ENCODE measurements at regions not wholly inside any gene's neighbourhood (a gene's known extent, or its start where the extent isn't known, plus 50 kb on each side); places are given as distances from the start of the nearest gene placed in this dataset.
A peak's percentile ranks its signal among the peaks of the same experiment; 100 is the strongest.

- DNase-seq (ENCODE audit: low read depth in 4 of 4, low spot score in 3 of 4) = no peak
Observed at GRCh38 chr6:133818320-133818719, 70.6 kb upstream of the TCF21 start.

GRCh38 chr6:133820208-133820607 lies 68.7 kb upstream of the TCF21 start:
- no peak for DNase-seq (ENCODE audit: low read depth in 4 of 4, low spot score in 3 of 4)

- no peak for DNase-seq (ENCODE audit: low read depth in 4 of 4, low spot score in 3 of 4)
Observed at GRCh38 chr6:133827766-133828165, 61.1 kb upstream of the TCF21 start.

GRCh38 chr6:133833949-133834359 lies 55.0 kb upstream of the TCF21 start:
- DNase-seq (ENCODE audit: low read depth in 4 of 4, low spot score in 3 of 4) = peak; percentile 65 to 76 (median 66)

GRCh38 chr6:133834472-133835170 lies 54.3 kb upstream of the TCF21 start:
- no peak for DNase-seq (ENCODE audit: low read depth in 4 of 4, low spot score in 3 of 4)

GRCh38 chr6:133835901-133836300 lies 53.0 kb upstream of the TCF21 start:
- no peak for DNase-seq (ENCODE audit: low read depth in 4 of 4, low spot score in 3 of 4)

GRCh38 chr6:133837801-133838349 lies 51.0 kb upstream of the TCF21 start:
- DNase-seq (ENCODE audit: low read depth in 4 of 4, low spot score in 3 of 4) = no peak
